GM06990 (cell line): ENCODE measurements at regions not wholly inside any gene's neighbourhood (a gene's known extent, or its start where the extent isn't known, plus 50 kb on each side); places are given as distances from the start of the nearest gene placed in this dataset.

ENCODE experiments used
- DNase-seq: peaks from one replicate; pipeline ENCODE4 v3.0.0-alpha.2; 2011; ENCODE audit not compliant: insufficient read length; ENCODE audit errors: extremely low read depth
- H3K27me3 ChIP-seq: replicated peaks from 2 replicates; pipeline ENCODE4 v1.6.0; 2011; ENCODE audit warnings: low read length; ENCODE audit not compliant: control insufficient read depth, insufficient read depth
- H3K36me3 ChIP-seq: 2 replicates; pipeline ENCODE4 v1.5.1; 2011; ENCODE audit warnings: low read length; ENCODE audit not compliant: control insufficient read depth, insufficient read depth
- H3K4me3 ChIP-seq: replicated peaks from 2 replicates; pipeline ENCODE4 v1.5.1; 2011; ENCODE audit warnings: low read depth, mild to moderate bottlenecking, control low read depth, low read length
- CTCF ChIP-seq: IDR thresholded peaks from 2 replicates; pipeline ENCODE4 v1.5.1; 2011; ENCODE audit warnings: low read length, control low read depth, mild to moderate bottlenecking, inconsistent platforms; ENCODE audit not compliant: insufficient read depth, poor library complexity, severe bottlenecking

GRCh38 chr7:93723424-93724124 is 149.1 kb upstream of the CALCR start:
- DNase-seq = no peak
- Histone ChIP-seq H3K4me3 (no peak overlapping the region), H3K27me3 (0 out of 2 replicates have a peak, but pooled peaks cover 1% of the 10 kb centered on the region), H3K36me3 (no peaks in the 10 kb centered on the region)
- TF ChIP-seq CTCF = no peak

- DNase-seq = no peak
- no peak for TF ChIP-seq CTCF
- H3K4me3 ChIP-seq = no peak overlapping the region
Measured at GRCh38 chr7:93720106-93720505, 145.6 kb upstream of the CALCR start.

GRCh38 chr7:93719546-93719945 is 145.0 kb upstream of the CALCR start:
- no peak for TF ChIP-seq CTCF
- H3K27me3 ChIP-seq = no peaks in the 10 kb centered on the region
- DNase-seq = no peak

More at GRCh38 chr7:93720106-93720505, 145.6 kb upstream of the CALCR start:
- H3K36me3 ChIP-seq = no peaks in the 10 kb centered on the region
- H3K27me3 ChIP-seq = no peaks in the 10 kb centered on the region

GRCh38 chr7:93717217-93717900 is 142.8 kb upstream of the CALCR start:
- no peak for TF ChIP-seq CTCF
- Histone ChIP-seq H3K27me3 (no peaks in the 10 kb centered on the region), H3K4me3 (no peak overlapping the region), H3K36me3 (no peaks in the 10 kb centered on the region)
- DNase-seq = no peak

More at GRCh38 chr7:93719546-93719945, 145.0 kb upstream of the CALCR start:
- Histone ChIP-seq H3K36me3 (no peaks in the 10 kb centered on the region), H3K4me3 (no peak overlapping the region)

- no peak for DNase-seq
- peak; percentile 61 for TF ChIP-seq CTCF
- Histone ChIP-seq H3K27me3 (no peaks in the 10 kb centered on the region), H3K36me3 (no peaks in the 10 kb centered on the region), H3K4me3 (no peak overlapping the region)
Measured at GRCh38 chr7:93715234-93715633, 140.7 kb upstream of the CALCR start.
